ENCODE measurements at regions not wholly inside any gene's neighbourhood (a gene's known extent, or its start where the extent isn't known, plus 50 kb on each side); places are given as distances from the start of the nearest gene placed in this dataset.
A peak's percentile ranks its signal among the peaks of the same experiment; 100 is the strongest.
"Not testable (repeated sequence)": the region's sequence is repeated elsewhere in the genome, so short reads cannot be mapped to it uniquely, and the experiment has no call there.

GRCh38 chr21:9070703-9071102 lies 1450.7 kb upstream of the TPTE start:
- ATAC-seq (ENCODE audit: low FRiP score); H3K36me3 ChIP-seq (ENCODE audit: control insufficient read depth in 1 of 2, insufficient read depth in 2 of 2, low read length in 1 of 2): not testable (repeated sequence)
- 32 to 46% methylated on average over 6 to 12 of the region's 23 CpGs for WGBS, 2 donors

GRCh38 chr21:9073010-9073409 lies 1448.4 kb upstream of the TPTE start:
- ATAC-seq (ENCODE audit: low FRiP score); H3K27me3 ChIP-seq (ENCODE audit: control insufficient read depth in 1 of 2, insufficient read depth in 2 of 2, low read length in 1 of 2); intact Hi-C loops (cut with DNase I); H3K36me3 ChIP-seq (ENCODE audit: control insufficient read depth in 1 of 2, insufficient read depth in 2 of 2, low read length in 1 of 2); H3K27ac ChIP-seq (ENCODE audit: low read depth in 1 of 2, low read length in 2 of 2); H3K4me3 ChIP-seq (ENCODE audit: low read length in 2 of 2); DNase-seq; H3K4me1 ChIP-seq (ENCODE audit: control insufficient read depth in 1 of 2, insufficient read depth in 2 of 2, low read length in 2 of 2); H3K9me3 ChIP-seq (ENCODE audit: control insufficient read depth, low read length): not testable (repeated sequence)
- WGBS, 2 donors, result 81 to 85% methylated on average over 15 to 19 of the region's 22 CpGs

More at GRCh38 chr21:9070703-9071102, 1450.7 kb upstream of the TPTE start:
- H3K4me3 ChIP-seq (ENCODE audit: low read length in 2 of 2); H3K27ac ChIP-seq (ENCODE audit: low read depth in 1 of 2, low read length in 2 of 2); H3K27me3 ChIP-seq (ENCODE audit: control insufficient read depth in 1 of 2, insufficient read depth in 2 of 2, low read length in 1 of 2); intact Hi-C loops (cut with DNase I); DNase-seq; H3K4me1 ChIP-seq (ENCODE audit: control insufficient read depth in 1 of 2, insufficient read depth in 2 of 2, low read length in 2 of 2); H3K9me3 ChIP-seq (ENCODE audit: control insufficient read depth, low read length): not testable (repeated sequence)

GRCh38 chr21:9074772-9075171 lies 1446.6 kb upstream of the TPTE start:
- 76 to 88% methylated on average over 3 to 13 of the region's 13 CpGs for WGBS, 2 donors
- H3K9me3 ChIP-seq (ENCODE audit: control insufficient read depth, low read length); DNase-seq; H3K4me1 ChIP-seq (ENCODE audit: control insufficient read depth in 1 of 2, insufficient read depth in 2 of 2, low read length in 2 of 2); H3K27me3 ChIP-seq (ENCODE audit: control insufficient read depth in 1 of 2, insufficient read depth in 2 of 2, low read length in 1 of 2); H3K27ac ChIP-seq (ENCODE audit: low read depth in 1 of 2, low read length in 2 of 2); H3K4me3 ChIP-seq (ENCODE audit: low read length in 2 of 2); ATAC-seq (ENCODE audit: low FRiP score); H3K36me3 ChIP-seq (ENCODE audit: control insufficient read depth in 1 of 2, insufficient read depth in 2 of 2, low read length in 1 of 2); intact Hi-C loops (cut with DNase I): not testable (repeated sequence)

- H3K9me3 ChIP-seq (ENCODE audit: control insufficient read depth, low read length); ATAC-seq (ENCODE audit: low FRiP score); H3K27ac ChIP-seq (ENCODE audit: low read depth in 1 of 2, low read length in 2 of 2); H3K4me1 ChIP-seq (ENCODE audit: control insufficient read depth in 1 of 2, insufficient read depth in 2 of 2, low read length in 2 of 2); H3K27me3 ChIP-seq (ENCODE audit: control insufficient read depth in 1 of 2, insufficient read depth in 2 of 2, low read length in 1 of 2); H3K36me3 ChIP-seq (ENCODE audit: control insufficient read depth in 1 of 2, insufficient read depth in 2 of 2, low read length in 1 of 2); H3K4me3 ChIP-seq (ENCODE audit: low read length in 2 of 2); DNase-seq; intact Hi-C loops (cut with DNase I): not testable (repeated sequence)
- WGBS, 2 donors, result 35 to 68% methylated on average over 4 to 21 of the region's 37 CpGs
Measured at GRCh38 chr21:9083091-9083826, 1438.1 kb upstream of the TPTE start.

- intact Hi-C loops (cut with DNase I); H3K9me3 ChIP-seq (ENCODE audit: control insufficient read depth, low read length); H3K27me3 ChIP-seq (ENCODE audit: control insufficient read depth in 1 of 2, insufficient read depth in 2 of 2, low read length in 1 of 2); H3K4me1 ChIP-seq (ENCODE audit: control insufficient read depth in 1 of 2, insufficient read depth in 2 of 2, low read length in 2 of 2); H3K4me3 ChIP-seq (ENCODE audit: low read length in 2 of 2); H3K27ac ChIP-seq (ENCODE audit: low read depth in 1 of 2, low read length in 2 of 2); ATAC-seq (ENCODE audit: low FRiP score); H3K36me3 ChIP-seq (ENCODE audit: control insufficient read depth in 1 of 2, insufficient read depth in 2 of 2, low read length in 1 of 2); DNase-seq: not testable (repeated sequence)
- WGBS, 2 donors, result 92 to 94% methylated on average over 3 to 7 of the region's 13 CpGs
Measured at GRCh38 chr21:9086299-9086698, 1435.1 kb upstream of the TPTE start.

- H3K36me3 ChIP-seq (ENCODE audit: control insufficient read depth in 1 of 2, insufficient read depth in 2 of 2, low read length in 1 of 2); H3K27me3 ChIP-seq (ENCODE audit: control insufficient read depth in 1 of 2, insufficient read depth in 2 of 2, low read length in 1 of 2); H3K4me1 ChIP-seq (ENCODE audit: control insufficient read depth in 1 of 2, insufficient read depth in 2 of 2, low read length in 2 of 2); H3K4me3 ChIP-seq (ENCODE audit: low read length in 2 of 2); H3K27ac ChIP-seq (ENCODE audit: low read depth in 1 of 2, low read length in 2 of 2); ATAC-seq (ENCODE audit: low FRiP score); intact Hi-C loops (cut with DNase I); DNase-seq; H3K9me3 ChIP-seq (ENCODE audit: control insufficient read depth, low read length): not testable (repeated sequence)
- 76 to 78% methylated on average over 12 to 20 of the region's 30 CpGs for WGBS, 2 donors
Measured at GRCh38 chr21:9087816-9088215, 1433.6 kb upstream of the TPTE start.

GRCh38 chr21:9129741-9130140 lies 1391.6 kb upstream of the TPTE start:
- H3K4me3 ChIP-seq (ENCODE audit: low read length in 2 of 2); intact Hi-C loops (cut with DNase I); H3K36me3 ChIP-seq (ENCODE audit: control insufficient read depth in 1 of 2, insufficient read depth in 2 of 2, low read length in 1 of 2); ATAC-seq (ENCODE audit: low FRiP score); H3K4me1 ChIP-seq (ENCODE audit: control insufficient read depth in 1 of 2, insufficient read depth in 2 of 2, low read length in 2 of 2); H3K27me3 ChIP-seq (ENCODE audit: control insufficient read depth in 1 of 2, insufficient read depth in 2 of 2, low read length in 1 of 2); H3K27ac ChIP-seq (ENCODE audit: low read depth in 1 of 2, low read length in 2 of 2); H3K9me3 ChIP-seq (ENCODE audit: control insufficient read depth, low read length): not testable (repeated sequence)
- peak in 1 of 2 donors; percentile 29 for DNase-seq
- WGBS, 2 donors, result no CpG with 5 or more reads among the region's 17 CpGs

GRCh38 chr21:9130817-9131216 lies 1390.6 kb upstream of the TPTE start:
- H3K4me3 ChIP-seq (ENCODE audit: low read length in 2 of 2); H3K36me3 ChIP-seq (ENCODE audit: control insufficient read depth in 1 of 2, insufficient read depth in 2 of 2, low read length in 1 of 2); H3K9me3 ChIP-seq (ENCODE audit: control insufficient read depth, low read length); H3K4me1 ChIP-seq (ENCODE audit: control insufficient read depth in 1 of 2, insufficient read depth in 2 of 2, low read length in 2 of 2); DNase-seq; H3K27ac ChIP-seq (ENCODE audit: low read depth in 1 of 2, low read length in 2 of 2); ATAC-seq (ENCODE audit: low FRiP score); H3K27me3 ChIP-seq (ENCODE audit: control insufficient read depth in 1 of 2, insufficient read depth in 2 of 2, low read length in 1 of 2); intact Hi-C loops (cut with DNase I): not testable (repeated sequence)
- WGBS, 2 donors, result 69% methylated on average over 5 of the region's 6 CpGs
